IMR-90 (cell line): ENCODE measurements at regions not wholly inside any gene's neighbourhood (a gene's known extent, or its start where the extent isn't known, plus 50 kb on each side); places are given as distances from the start of the nearest gene placed in this dataset.

Source experiments
- ATAC-seq: fragments of 200-7000 bp; cut with Tn5 transposase; 2 replicates; pipeline ENCODE4 v1.9.1; 2020; ENCODE audit warnings: low read depth, mild to moderate bottlenecking, moderate library complexity
- BruUV-seq: library from RNA; stranded (reverse); fragments of 400-500 nt; replicated peaks from 2 replicates; lab custom pipeline; 2021; lab: Mats Ljungman, UMichigan
- CTCF ChIA-PET: fragments of 300-600 bp; formaldehyde crosslinking; extraction: SDS; loops from one replicate; lab custom pipeline; 2021; ENCODE audit warnings: antibody characterized with exemption; lab: Yijun Ruan, JAX
- POLR2A ChIA-PET: fragments of 300-600 bp; sonication (Branson Sonifier 250); formaldehyde crosslinking; loops from one replicate; lab custom pipeline; 2022; ENCODE audit warnings: antibody characterized with exemption; ENCODE audit not compliant: unreplicated experiment; lab: Charles Lee
- DNase-seq: peaks from one replicate; pipeline ENCODE4 v3.0.0; 2013
- H2AFZ ChIP-seq: replicated peaks from 2 replicates; pipeline ENCODE3; 2013; ENCODE audit warnings: low read length, mild to moderate bottlenecking; ENCODE audit not compliant: poor library complexity
- H2AK5ac ChIP-seq: 2 replicates; pipeline ENCODE4 v1.6.1; 2013; ENCODE audit warnings: low read depth, low read length, inconsistent platforms
- H2AK9ac ChIP-seq: replicated peaks from 2 replicates; pipeline ENCODE3; 2013; ENCODE audit warnings: mild to moderate bottlenecking, low read depth, low read length, moderate library complexity; ENCODE audit not compliant: poor library complexity
- H2BK120ac ChIP-seq: 2 replicates; pipeline ENCODE4 v1.6.1; 2013; ENCODE audit warnings: low read depth, low read length, inconsistent platforms
- H2BK15ac ChIP-seq: 3 replicates; pipeline ENCODE4 v1.6.1; 2013; ENCODE audit warnings: low read depth, low read length, inconsistent platforms
- H2BK20ac ChIP-seq: 2 replicates; pipeline ENCODE4 v1.6.1; 2013; ENCODE audit warnings: low read depth, mild to moderate bottlenecking, inconsistent platforms, low read length, moderate library complexity
- H2BK5ac ChIP-seq: 2 replicates; pipeline ENCODE4 v1.6.1; 2013; ENCODE audit warnings: mild to moderate bottlenecking, low read depth, low read length, inconsistent platforms; ENCODE audit not compliant: poor library complexity, severe bottlenecking
- H3K14ac ChIP-seq: replicated peaks from 2 replicates; pipeline ENCODE4 v1.6.1; 2013; ENCODE audit warnings: low read depth, low read length, inconsistent platforms
- H3K18ac ChIP-seq: 2 replicates; pipeline ENCODE4 v1.6.1; 2013; ENCODE audit warnings: low read depth, low read length, control low read depth
- H3K23ac ChIP-seq: 2 replicates; pipeline ENCODE4 v1.6.1; 2013; ENCODE audit warnings: low read depth, low read length, inconsistent platforms
- H3K27ac ChIP-seq: 2 replicates; pipeline ENCODE4 v1.5.1; 2013; ENCODE audit warnings: mild to moderate bottlenecking, control low read depth, low read length; ENCODE audit not compliant: insufficient read depth
- H3K27me3 ChIP-seq: 2 replicates; pipeline ENCODE4 v1.6.1; 2013; ENCODE audit warnings: low read length; ENCODE audit not compliant: control insufficient read depth, insufficient read depth
- H3K36me3 ChIP-seq: 2 replicates; pipeline ENCODE4 v1.6.1; 2013; ENCODE audit warnings: low read length, mixed read lengths; ENCODE audit not compliant: control insufficient read depth, insufficient read depth
- H3K4ac ChIP-seq: 2 replicates; pipeline ENCODE4 v1.6.1; 2013; ENCODE audit warnings: low read depth, low read length, inconsistent platforms
- H3K4me1 ChIP-seq: 2 replicates; pipeline ENCODE4 v1.6.1; 2013; ENCODE audit warnings: low read length, mixed read lengths; ENCODE audit not compliant: control insufficient read depth, insufficient read depth
- H3K4me2 ChIP-seq: 2 replicates; pipeline ENCODE4 v1.6.1; 2013; ENCODE audit warnings: low read depth, mild to moderate bottlenecking, control low read depth, low read length, moderate library complexity
- H3K4me3 ChIP-seq: 2 replicates; pipeline ENCODE4 v1.5.1; 2013; ENCODE audit warnings: low read depth, mild to moderate bottlenecking, control low read depth, low read length, moderate library complexity; ENCODE audit not compliant: insufficient read depth
- H3K56ac ChIP-seq: 2 replicates; pipeline ENCODE4 v1.6.1; 2013; ENCODE audit warnings: low read length, inconsistent platforms; ENCODE audit not compliant: insufficient read depth; ENCODE audit errors: extremely low read depth
- H3K79me1 ChIP-seq, 2 experiments: 2 replicates each; pipeline ENCODE4 v1.6.1; 2013; ENCODE audit warnings: low read length in 2 of 2, inconsistent platforms in 1 of 2, low read depth in 1 of 2
- H3K9ac ChIP-seq: 2 replicates; pipeline ENCODE4 v1.6.1; 2013; ENCODE audit warnings: low read depth, low read length, control low read depth
- H3K9me1 ChIP-seq: 2 replicates; pipeline ENCODE4 v1.6.1; 2013; ENCODE audit warnings: low read length, inconsistent platforms; ENCODE audit not compliant: insufficient read depth
- H3K9me3 ChIP-seq: 2 replicates; pipeline ENCODE4 v1.6.1; 2013; ENCODE audit warnings: low read length; ENCODE audit not compliant: control insufficient read depth, insufficient read depth
- H4K20me1 ChIP-seq: 2 replicates; pipeline ENCODE4 v1.6.1; 2013; ENCODE audit warnings: low read length, inconsistent platforms; ENCODE audit not compliant: insufficient read depth
- H4K5ac ChIP-seq: 2 replicates; pipeline ENCODE4 v1.6.1; 2013; ENCODE audit warnings: mild to moderate bottlenecking, low read depth, low read length, control low read depth
- H4K8ac ChIP-seq, 2 experiments: 2 replicates each; pipeline ENCODE4 v1.6.1; 2013; ENCODE audit warnings: low read depth in 2 of 2, low read length in 2 of 2, control low read depth in 1 of 2, inconsistent platforms in 1 of 2
- H4K91ac ChIP-seq: 2 replicates; pipeline ENCODE4 v1.6.1; 2013; ENCODE audit warnings: low read depth, low read length, inconsistent platforms; ENCODE audit not compliant: insufficient read depth
- BHLHE40 ChIP-seq: fragments of 150-350 bp; IDR thresholded peaks from 2 replicates; pipeline ENCODE4 v1.6.1; 2016; ENCODE audit warnings: mild to moderate bottlenecking, low read depth, low read length
- CEBPB ChIP-seq: IDR thresholded peaks from 2 replicates; pipeline ENCODE4 v1.6.1; 2012; ENCODE audit warnings: low read depth, low read length, improper control_type of control experiment
- CHD1 ChIP-seq: IDR thresholded peaks from 2 replicates; pipeline ENCODE4 v1.6.1; 2012; ENCODE audit warnings: low read depth, low read length, improper control_type of control experiment
- CTCF ChIP-seq: conservative IDR thresholded peaks from 2 replicates; pipeline ENCODE4 v1.5.1; 2012; ENCODE audit warnings: mild to moderate bottlenecking, low read depth, low read length, improper control_type of control experiment
- FOS ChIP-seq: fragments of 150-350 bp; IDR thresholded peaks from 2 replicates; pipeline ENCODE4 v1.6.1; 2016; ENCODE audit warnings: low read depth, low read length
- MAFK ChIP-seq: IDR thresholded peaks from 2 replicates; pipeline ENCODE4 v1.6.1; 2012; ENCODE audit warnings: low read depth, low read length, improper control_type of control experiment
- MAZ ChIP-seq: IDR thresholded peaks from 2 replicates; pipeline ENCODE4 v1.6.1; 2012; ENCODE audit warnings: low read depth, mild to moderate bottlenecking, low read length, improper control_type of control experiment, moderate library complexity, borderline replicate concordance
- MXI1 ChIP-seq: IDR thresholded peaks from 2 replicates; pipeline ENCODE4 v1.6.1; 2012; ENCODE audit warnings: low read depth, mild to moderate bottlenecking, low read length, moderate library complexity, borderline replicate concordance
- NFE2L2 ChIP-seq: fragments of 150-350 bp; IDR thresholded peaks from 2 replicates; pipeline ENCODE4 v1.6.1; 2016; ENCODE audit warnings: low read depth, mild to moderate bottlenecking, low read length
- POLR2A ChIP-seq: IDR thresholded peaks from 2 replicates; pipeline ENCODE4 v1.6.1; 2012; ENCODE audit warnings: mild to moderate bottlenecking, low read depth, low read length
- RAD21 ChIP-seq: IDR thresholded peaks from 2 replicates; pipeline ENCODE4 v1.6.1; 2012; ENCODE audit warnings: low read length, improper control_type of control experiment
- RCOR1 ChIP-seq: IDR thresholded peaks from 2 replicates; pipeline ENCODE4 v1.6.1; 2012; ENCODE audit warnings: mild to moderate bottlenecking, low read length, improper control_type of control experiment; ENCODE audit not compliant: insufficient replicate concordance
- RFX5 ChIP-seq: IDR thresholded peaks from 2 replicates; pipeline ENCODE4 v1.8.0; 2012; ENCODE audit warnings: low read depth, mild to moderate bottlenecking, low read length, moderate library complexity
- SMC3 ChIP-seq: fragments of 150-350 bp; IDR thresholded peaks from 2 replicates; pipeline ENCODE4 v1.6.1; 2016; ENCODE audit warnings: low read depth, mild to moderate bottlenecking, antibody characterized with exemption, low read length, moderate library complexity
- USF2 ChIP-seq: fragments of 150-350 bp; IDR thresholded peaks from 2 replicates; pipeline ENCODE4 v1.6.1; 2017; ENCODE audit warnings: mild to moderate bottlenecking, antibody characterized with exemption, low read length, low read depth
- whole genome bisulfite sequencing, 2 experiments: methylation state at CpG; one replicate each; pipeline versions ENCODE4 v1.1.5 to v1.1.7; 2013; ENCODE audit warnings: missing lambda C conversion rate in 2 of 2; ENCODE audit not compliant: insufficient read length in 1 of 2; ENCODE audit errors: extremely low coverage in 2 of 2; 5-methylcytosine and 5-hydroxymethylcytosine counted together
- dilution Hi-C: fragments of 300-500 bp; cut with HindIII; formaldehyde crosslinking; loops from one replicate; pipeline ENCODE4 v1.14.3; 2018; ENCODE audit warnings: low sequenced_read_pairs; ENCODE audit not compliant: unreplicated experiment
- in situ Hi-C: fragments of 300-500 bp; cut with MboI; formaldehyde crosslinking; loops from 3 replicates; pipeline ENCODE4 v1.14.3; 2019; ENCODE audit warnings: low sequenced_read_pairs, inconsistent platforms, mixed read lengths
- intact Hi-C: fragments of 100-400 bp; cut with micrococcal nuclease; formaldehyde crosslinking; loops from 2 replicates; pipeline ENCODE4 v1.10.0; 2022
- TF ChIP-seq, protein P1 (sequence below): fragments of 150-350 bp; IDR thresholded peaks from 2 replicates; pipeline ENCODE4 v1.6.1; 2016; ENCODE audit warnings: low read depth, mild to moderate bottlenecking, low read length, moderate library complexity, borderline replicate concordance

DNA sequence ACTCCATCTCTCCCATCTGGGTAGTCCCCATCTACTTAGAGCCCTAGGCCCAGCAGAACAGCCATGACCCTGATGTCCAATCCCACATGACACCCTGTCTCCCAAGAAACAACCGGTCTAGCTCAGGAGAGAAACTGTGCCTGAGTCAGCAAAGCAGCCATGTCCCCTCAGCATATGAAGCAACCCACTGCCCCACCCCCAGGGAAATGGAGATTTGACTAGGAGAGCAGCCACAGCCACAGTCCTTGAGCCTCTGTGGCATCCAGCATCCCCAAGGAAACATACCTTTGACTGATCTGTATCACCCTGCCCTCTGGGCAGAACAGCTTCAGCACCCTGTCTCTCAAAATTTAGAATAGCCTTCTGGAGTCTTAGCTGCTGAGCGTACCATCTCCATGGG, 641.9 kb upstream of the FBXO33 start:
- no peak overlapping the region for H3K56ac ChIP-seq
- in situ Hi-C loops (no loop called here), intact Hi-C loops (no loop called here), dilution Hi-C loops (no loop called here)
- no peak overlapping the region for H4K5ac ChIP-seq
- no peaks in the 10 kb centered on the region for H3K27me3 ChIP-seq
- H3K18ac ChIP-seq: no peak overlapping the region
- BruUV-seq: no TSS peak
- H2AK9ac ChIP-seq: no peak overlapping the region
- H3K4me1 ChIP-seq: no peaks in the 10 kb centered on the region
- H2BK15ac ChIP-seq: no peak overlapping the region
- H3K27ac ChIP-seq: no peak overlapping the region
- no peak overlapping the region for H2BK120ac ChIP-seq
- no peak overlapping the region for H3K9ac ChIP-seq
- no peaks in the 10 kb centered on the region for H3K79me1 ChIP-seq
- H2BK20ac ChIP-seq: no peak overlapping the region
- no peak overlapping the region for H2AFZ ChIP-seq
- no peak overlapping the region for H2BK5ac ChIP-seq
- WGBS, 2 experiments: 40% methylated on average over 1 of the region's 2 CpGs; no CpG with 5 or more reads in 1 of the 2 experiments
- H2AK5ac ChIP-seq: no peak overlapping the region
- H4K20me1 ChIP-seq: no peaks in the 10 kb centered on the region
- CTCF ChIA-PET: no interaction called here
- H4K91ac ChIP-seq: no peak overlapping the region
- no peak overlapping the region for H4K8ac ChIP-seq
- DNase-seq (no peak), ATAC-seq (no peak)
- no peaks in the 10 kb centered on the region for H3K9me1 ChIP-seq
- H3K23ac ChIP-seq: no peak overlapping the region
- no peak overlapping the region for H3K4me2 ChIP-seq
- H3K14ac ChIP-seq: no peak overlapping the region
- H3K4ac ChIP-seq: no peak overlapping the region
- H3K9me3 ChIP-seq: peaks cover 7% of the 10 kb centered on the region
- no peak overlapping the region for H3K4me3 ChIP-seq
- no peaks in the 10 kb centered on the region for H3K36me3 ChIP-seq
- no peak for TF ChIP-seq SMC3
- no peak for TF ChIP-seq CEBPB
- no peak for TF ChIP-seq CHD1
- TF ChIP-seq NFE2L2: no peak
- no peak for TF ChIP-seq FOS
- TF ChIP-seq CTCF: no peak
- TF ChIP-seq MXI1: no peak
- no peak for TF ChIP-seq USF2
- no peak for TF ChIP-seq MAFK
- TF ChIP-seq POLR2A: no peak
- no peak for TF ChIP-seq RFX5
- no peak for TF ChIP-seq BHLHE40
- TF ChIP-seq, protein P1, sequence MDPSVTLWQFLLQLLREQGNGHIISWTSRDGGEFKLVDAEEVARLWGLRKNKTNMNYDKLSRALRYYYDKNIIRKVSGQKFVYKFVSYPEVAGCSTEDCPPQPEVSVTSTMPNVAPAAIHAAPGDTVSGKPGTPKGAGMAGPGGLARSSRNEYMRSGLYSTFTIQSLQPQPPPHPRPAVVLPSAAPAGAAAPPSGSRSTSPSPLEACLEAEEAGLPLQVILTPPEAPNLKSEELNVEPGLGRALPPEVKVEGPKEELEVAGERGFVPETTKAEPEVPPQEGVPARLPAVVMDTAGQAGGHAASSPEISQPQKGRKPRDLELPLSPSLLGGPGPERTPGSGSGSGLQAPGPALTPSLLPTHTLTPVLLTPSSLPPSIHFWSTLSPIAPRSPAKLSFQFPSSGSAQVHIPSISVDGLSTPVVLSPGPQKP: no peak
- TF ChIP-seq RCOR1: no peak
- no peak for TF ChIP-seq MAZ
- no peak for TF ChIP-seq RAD21
- POLR2A ChIA-PET: no interaction called here
